ENCODE measurements at regions not wholly inside any gene's neighbourhood (a gene's known extent, or its start where the extent isn't known, plus 50 kb on each side); places are given as distances from the start of the nearest gene placed in this dataset.

- DNase-seq, result no peak
- Histone ChIP-seq H3K27ac (no peak overlapping the region), H3K36me3 (no peaks in the 10 kb centered on the region), H3K4me3 (no peak overlapping the region), H3K9me3 (no peaks in the 10 kb centered on the region), H3K4me1 (no peaks in the 10 kb centered on the region), H3K27me3 (no peaks in the 10 kb centered on the region)
- intact Hi-C loops (cut with DNase I; ENCODE audit: low total_unique reads), result no loop called here
- no peak for TF ChIP-seq POLR2A (IDR thresholded peaks at IDR 0.05)
- TF ChIP-seq CTCF (IDR thresholded peaks at IDR 0.05), result no peak
Observed at GRCh38 chr14:94690486-94690885, 78.3 kb downstream of the SERPINA3 start.

DNA sequence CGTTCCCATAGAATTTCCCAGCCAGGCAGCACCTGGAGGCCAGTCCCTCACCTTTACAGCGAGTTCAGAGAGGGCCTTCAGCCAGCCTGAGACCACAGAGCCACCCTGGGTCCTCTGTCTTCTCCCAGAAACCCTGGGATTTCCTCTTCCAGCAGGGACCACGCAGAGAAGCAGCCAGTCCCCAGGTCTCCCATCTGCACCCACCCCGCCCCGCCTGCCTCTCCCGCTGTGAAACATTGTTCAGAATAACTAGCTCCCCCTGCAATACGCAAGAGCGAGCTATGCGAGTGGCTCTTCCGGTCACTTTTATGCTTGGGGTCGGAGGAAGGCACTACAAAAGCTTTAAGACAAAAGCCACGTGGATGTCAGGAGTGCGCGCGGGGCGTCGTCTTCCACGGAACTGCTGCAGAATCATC lies 77.8 kb downstream of the SERPINA3 start:
- TF ChIP-seq POLR2A (IDR thresholded peaks at IDR 0.05) (no peak), CTCF (IDR thresholded peaks at IDR 0.05) (no peak)
- Histone ChIP-seq H3K9me3 (no peaks in the 10 kb centered on the region), H3K4me1 (no peaks in the 10 kb centered on the region), H3K36me3 (no peaks in the 10 kb centered on the region), H3K27ac (no peak overlapping the region), H3K27me3 (no peaks in the 10 kb centered on the region), H3K4me3 (no peak overlapping the region)
- intact Hi-C loops (cut with DNase I; ENCODE audit: low total_unique reads), result no loop called here
- DNase-seq, result no peak

- H3K4me1 ChIP-seq, result no peaks in the 10 kb centered on the region
- H3K4me3 ChIP-seq, result no peak overlapping the region
- H3K9me3 ChIP-seq, result no peaks in the 10 kb centered on the region
- TF ChIP-seq CTCF (IDR thresholded peaks at IDR 0.05) (peak; percentile 83 to 94 (median 88)), POLR2A (IDR thresholded peaks at IDR 0.05) (no peak)
- DNase-seq, result peak; percentile 30 to 71
- no peak overlapping the region for H3K27ac ChIP-seq
- intact Hi-C loops (cut with DNase I; ENCODE audit: low total_unique reads), result no loop called here
- no peaks in the 10 kb centered on the region for H3K36me3 ChIP-seq
- no peaks in the 10 kb centered on the region for H3K27me3 ChIP-seq
Observed at GRCh38 chr14:94689218-94689984, 77.2 kb downstream of the SERPINA3 start.

DNA sequence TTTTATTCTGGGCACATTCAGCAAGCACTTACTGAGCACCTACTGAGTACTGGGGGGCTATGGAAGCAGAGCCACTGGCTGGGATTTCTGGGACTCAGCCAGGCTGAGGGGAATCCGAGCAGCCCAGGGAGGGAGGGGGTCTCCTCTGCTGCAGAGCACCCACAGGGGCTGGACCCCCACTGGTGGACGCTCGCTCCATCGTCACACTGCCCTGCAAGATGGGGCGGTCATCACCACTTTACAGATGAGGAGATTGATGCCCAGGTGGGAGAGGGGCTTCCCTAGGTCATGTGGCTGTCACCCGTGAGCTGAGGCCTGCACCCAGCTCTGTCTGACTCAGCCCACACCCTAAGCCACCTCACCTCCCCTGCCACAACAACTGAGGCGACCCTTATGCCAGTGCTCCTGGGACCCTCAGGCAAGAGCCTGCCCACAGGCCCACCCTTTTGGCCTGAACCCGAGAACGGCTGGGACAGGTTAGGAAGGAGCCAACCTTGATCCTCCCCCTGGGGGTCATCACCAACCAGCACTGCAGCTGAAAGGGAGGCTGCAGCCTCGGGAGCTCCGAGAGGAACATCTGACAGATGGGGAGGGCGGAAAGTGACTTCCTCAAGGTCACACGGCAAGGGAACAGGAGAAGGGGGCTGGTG lies 74.4 kb downstream of the SERPINA3 start:
- intact Hi-C loops (cut with DNase I; ENCODE audit: low total_unique reads), result no loop called here
- no peak overlapping the region for H3K4me3 ChIP-seq
- no peaks in the 10 kb centered on the region for H3K27me3 ChIP-seq
- TF ChIP-seq CTCF (IDR thresholded peaks at IDR 0.05) (no peak), POLR2A (IDR thresholded peaks at IDR 0.05) (no peak)
- H3K27ac ChIP-seq, result no peak overlapping the region
- no peaks in the 10 kb centered on the region for H3K9me3 ChIP-seq
- no peak for DNase-seq
- H3K4me1 ChIP-seq, result no peaks in the 10 kb centered on the region
- no peaks in the 10 kb centered on the region for H3K36me3 ChIP-seq

DNA sequence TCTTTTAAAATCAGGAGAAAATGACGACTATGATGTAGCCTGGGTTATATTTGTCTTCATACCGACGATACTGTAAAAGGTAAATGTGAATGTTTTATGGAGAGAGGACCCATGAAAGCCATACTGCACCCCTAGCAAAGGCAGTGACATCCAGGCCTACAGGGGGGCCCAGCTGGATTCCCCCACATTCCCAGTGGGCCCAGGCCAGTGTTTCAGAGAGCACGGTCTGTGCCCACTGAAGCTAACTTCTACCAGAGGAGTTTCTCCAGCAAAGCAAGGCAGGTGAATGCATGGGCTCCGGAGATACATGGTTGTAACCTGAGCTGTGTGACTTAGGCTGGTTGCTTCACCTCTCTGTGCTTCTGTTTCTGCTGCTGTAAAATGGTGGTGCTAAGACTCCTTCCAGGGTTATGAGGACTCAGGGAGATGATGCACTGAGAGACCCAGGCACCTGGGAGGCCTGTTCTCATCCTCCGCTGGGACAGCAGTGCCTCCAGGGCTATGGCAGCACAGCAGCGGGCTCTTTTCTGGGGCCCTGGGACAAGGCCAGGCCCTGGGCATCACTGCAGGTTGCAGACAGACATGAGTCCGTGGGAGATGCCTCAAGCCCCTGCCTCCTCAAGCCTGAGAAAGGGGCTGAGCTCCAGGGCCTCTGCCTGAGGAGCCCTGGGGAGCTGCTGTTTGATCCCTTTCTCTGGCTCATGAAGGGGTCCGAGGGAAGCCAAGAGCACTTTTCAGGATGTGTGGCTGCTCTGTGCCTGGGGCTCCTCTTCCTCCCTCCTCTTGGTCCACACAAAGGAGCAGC lies 73.7 kb downstream of the SERPINA3 start:
- no peak overlapping the region for H3K27ac ChIP-seq
- intact Hi-C loops (cut with DNase I; ENCODE audit: low total_unique reads), result no loop called here
- DNase-seq, result no peak
- H3K4me1 ChIP-seq, result no peaks in the 10 kb centered on the region
- no peak overlapping the region for H3K4me3 ChIP-seq
- TF ChIP-seq POLR2A (IDR thresholded peaks at IDR 0.05), result no peak
- TF ChIP-seq CTCF (IDR thresholded peaks at IDR 0.05), result no peak
- no peaks in the 10 kb centered on the region for H3K9me3 ChIP-seq
- no peaks in the 10 kb centered on the region for H3K27me3 ChIP-seq
- no peaks in the 10 kb centered on the region for H3K36me3 ChIP-seq
